GM12878 (cell line): ENCODE measurements at regions not wholly inside any gene's neighbourhood (a gene's known extent, or its start where the extent isn't known, plus 50 kb on each side); places are given as distances from the start of the nearest gene placed in this dataset.

Source experiments
- ATAC-seq: fragments of 200-7000 bp; cut with Tn5 transposase; 3 replicates; pipeline ENCODE4 v1.9.1; 2020; ENCODE audit warnings: mild to moderate bottlenecking, moderate library complexity
- BruUV-seq: library from RNA; stranded (reverse); fragments of 400-500 nt; replicated peaks from 2 replicates; lab custom pipeline; 2021; lab: Mats Ljungman, UMichigan
- CTCF ChIA-PET: fragments of 300-600 bp; sonication (Branson Sonifier 250); formaldehyde crosslinking; extraction: SDS; loops from one replicate; lab custom pipeline; 2021; ENCODE audit warnings: inconsistent platforms; lab: Yijun Ruan, JAX
- POLR2A ChIA-PET: fragments of 350-600 bp; formaldehyde crosslinking; extraction: SDS; loops from one replicate; lab custom pipeline; 2021; ENCODE audit warnings: inconsistent platforms; lab: Charles Lee
- RAD21 ChIA-PET: fragments of 300-600 bp; sonication (Branson Sonifier 250); formaldehyde crosslinking; loops from one replicate; lab custom pipeline; 2023; ENCODE audit warnings: antibody characterized with exemption; ENCODE audit not compliant: unreplicated experiment; lab: Charles Lee
- SMC1A ChIA-PET: fragments of 300-600 bp; sonication (Branson Sonifier 250); formaldehyde crosslinking; loops from one replicate; lab custom pipeline; 2023; ENCODE audit not compliant: unreplicated experiment, uncharacterized antibody; lab: Charles Lee
- DNase-seq: peaks from one replicate; pipeline ENCODE4 v3.0.0-alpha.2; 2011; ENCODE audit warnings: low read depth, low spot score
- FAIRE-seq: peaks from 3 replicates; lab custom pipeline; 2011; peaks lifted over from hg19 to GRCh38; lab: Jason Lieb, UNC
- H2AFZ ChIP-seq: 2 replicates; pipeline ENCODE4 v1.6.0; 2011; ENCODE audit warnings: low read depth, low read length, control low read depth; ENCODE audit not compliant: control insufficient read depth
- H3K27ac ChIP-seq: 2 replicates; pipeline ENCODE4 v1.5.1; 2011; ENCODE audit warnings: control low read depth; ENCODE audit not compliant: control insufficient read depth, insufficient read depth
- H3K27me3 ChIP-seq, 2 experiments: replicated peaks in 1 of 2; 2 replicates each; pipeline versions ENCODE4 v1.6.0 to v1.6.1; 2011; ENCODE audit warnings: low read length in 1 of 2; ENCODE audit not compliant: control insufficient read depth in 2 of 2, insufficient read depth in 2 of 2
- H3K36me3 ChIP-seq, 2 experiments: 2 replicates each; pipeline ENCODE4 v1.5.1; 2011; ENCODE audit warnings: low read length in 1 of 2; ENCODE audit not compliant: control insufficient read depth in 2 of 2, insufficient read depth in 2 of 2
- H3K4me1 ChIP-seq: 2 replicates; pipeline ENCODE4 v1.6.1; 2011; ENCODE audit warnings: mild to moderate bottlenecking, low read length, moderate library complexity, mixed read lengths; ENCODE audit not compliant: control insufficient read depth, insufficient read depth
- H3K4me2 ChIP-seq: 2 replicates; pipeline ENCODE4 v1.6.0; 2011; ENCODE audit warnings: control low read depth; ENCODE audit not compliant: control insufficient read depth, insufficient read depth
- H3K4me3 ChIP-seq: fragments of 200-600 bp; sonication (generic); 2 replicates; pipeline ENCODE4 v1.5.1; 2016
- H3K79me2 ChIP-seq: 2 replicates; pipeline ENCODE4 v1.6.0; 2011; ENCODE audit warnings: low read length; ENCODE audit not compliant: control insufficient read depth, insufficient read depth
- H3K9ac ChIP-seq: 2 replicates; pipeline ENCODE4 v1.8.0; 2011; ENCODE audit warnings: low read length, control low read depth, mixed read lengths; ENCODE audit not compliant: control insufficient read depth, insufficient read depth
- H3K9me3 ChIP-seq: replicated peaks from 3 replicates; pipeline ENCODE4 v1.5.1; 2011; ENCODE audit warnings: mild to moderate bottlenecking, low read length; ENCODE audit not compliant: control insufficient read depth, insufficient read depth
- H4K20me1 ChIP-seq: 2 replicates; pipeline ENCODE4 v1.6.0; 2011; ENCODE audit not compliant: control insufficient read depth, insufficient read depth
- ASH2L ChIP-seq: fragments of 300-600, 200-600 bp; sonication (generic); IDR thresholded peaks from 2 replicates; pipeline ENCODE4 v1.6.1; 2017; ENCODE audit warnings: low read depth, mild to moderate bottlenecking, borderline replicate concordance
- BMI1 ChIP-seq: fragments of 450-650 bp; IDR thresholded peaks from 2 replicates; pipeline ENCODE4 v1.6.1; 2016; ENCODE audit warnings: mild to moderate bottlenecking, moderate library complexity, borderline replicate concordance
- HDAC2 ChIP-seq: fragments of 200-600 bp; sonication (generic); IDR thresholded peaks from 2 replicates; pipeline ENCODE4 v1.6.1; 2017
- IKZF1 ChIP-seq: fragments of 450-650 bp; conservative IDR thresholded peaks from 2 replicates; pipeline ENCODE4 v1.6.1; 2017; ENCODE audit warnings: antibody characterized with exemption, mild to moderate bottlenecking
- IRF3 ChIP-seq: fragments of 450-650 bp; IDR thresholded peaks from 2 replicates; pipeline ENCODE4 v1.6.1; 2014; ENCODE audit warnings: mild to moderate bottlenecking
- JUNB ChIP-seq: IDR thresholded peaks from 2 replicates; pipeline ENCODE4 v1.6.1; 2016; ENCODE audit warnings: antibody characterized with exemption, mild to moderate bottlenecking
- KAT2A ChIP-seq: conservative IDR thresholded peaks from 2 replicates; pipeline ENCODE4 v1.6.1; 2011; ENCODE audit warnings: low read depth, low read length; ENCODE audit not compliant: control insufficient read depth
- NR2C1 ChIP-seq: fragments of 450-650 bp; IDR thresholded peaks from 2 replicates; pipeline ENCODE4 v1.6.1; 2017; ENCODE audit warnings: antibody characterized with exemption, mild to moderate bottlenecking, moderate library complexity
- NR2F1 ChIP-seq: fragments of 450-650 bp; conservative IDR thresholded peaks from 2 replicates; pipeline ENCODE4 v1.6.1; 2017; ENCODE audit warnings: mild to moderate bottlenecking
- PKNOX1 ChIP-seq: fragments of 450-650 bp; IDR thresholded peaks from 2 replicates; pipeline ENCODE4 v1.6.1; 2016; ENCODE audit warnings: mild to moderate bottlenecking
- REST ChIP-seq: IDR thresholded peaks from 2 replicates; pipeline ENCODE4 v1.6.1; 2012; ENCODE audit warnings: mild to moderate bottlenecking, low read depth, low read length
- SREBF1 ChIP-seq: IDR thresholded peaks from 2 replicates; pipeline ENCODE4 v1.6.1; 2012; ENCODE audit warnings: mild to moderate bottlenecking, low read length
- STAT3 ChIP-seq: IDR thresholded peaks from 2 replicates; pipeline ENCODE4 v1.6.1; 2011; ENCODE audit warnings: low read depth, low read length, improper control_type of control experiment
- SUPT20H ChIP-seq: IDR thresholded peaks from 2 replicates; pipeline ENCODE4 v1.6.1; 2011; ENCODE audit warnings: low read depth, mild to moderate bottlenecking, low read length, moderate library complexity, borderline replicate concordance; ENCODE audit not compliant: control insufficient read depth
- ZZZ3 ChIP-seq: IDR thresholded peaks from 2 replicates; pipeline ENCODE4 v1.6.1; 2011; ENCODE audit warnings: low read depth; ENCODE audit not compliant: control insufficient read depth, insufficient read length
- WGBS: methylation state at CpG from one replicate; pipeline ENCODE4 v1.1.6; 2016; ENCODE audit warnings: low lambda C conversion rate; ENCODE audit not compliant: insufficient replicate concordance, insufficient coverage; ENCODE audit errors: missing lambda C conversion rate; 5-methylcytosine and 5-hydroxymethylcytosine counted together
- in situ Hi-C: fragments of 300-500 bp; cut with MboI; formaldehyde crosslinking; loops from 9 replicates; pipeline ENCODE4 v1.14.3; 2018; ENCODE audit warnings: mixed read lengths
- intact Hi-C: fragments of 100-400 bp; cut with micrococcal nuclease; formaldehyde crosslinking; loops from one replicate; pipeline ENCODE4 v1.14.2; 2022; ENCODE audit not compliant: unreplicated experiment

- H3K4me3 ChIP-seq: no peak overlapping the region
- intact Hi-C loops (no loop called here), in situ Hi-C loops (no loop called here)
- H3K27me3 ChIP-seq: no peaks in the 10 kb centered on the region
- 35% methylated on average over 7 of the region's 7 CpGs for WGBS
- no peak for TF ChIP-seq STAT3
- no peak for TF ChIP-seq NR2C1
- no peak for TF ChIP-seq BMI1
- TF ChIP-seq SREBF1: no peak
- no peak for TF ChIP-seq PKNOX1
- no peak for TF ChIP-seq REST
- no peak for TF ChIP-seq JUNB
- TF ChIP-seq SUPT20H: no peak
- TF ChIP-seq IRF3: no peak
- TF ChIP-seq ASH2L: no peak
- TF ChIP-seq IKZF1: no peak
- TF ChIP-seq NR2F1: no peak
- TF ChIP-seq HDAC2: no peak
- TF ChIP-seq KAT2A: no peak
- no peak for TF ChIP-seq ZZZ3
- no peaks in the 10 kb centered on the region for H4K20me1 ChIP-seq
- ChIA-PET POLR2A (no interaction called here), SMC1A (no interaction called here), RAD21 (no interaction called here), CTCF (no interaction called here)
- H3K36me3 ChIP-seq: no peaks in the 10 kb centered on the region
- DNase-seq (no peak), ATAC-seq (no peak), FAIRE-seq (no peak)
- no peak overlapping the region for H3K27ac ChIP-seq
- no peaks in the 10 kb centered on the region for H3K79me2 ChIP-seq
- H3K4me2 ChIP-seq: no peak overlapping the region
- BruUV-seq: no TSS peak
- H3K4me1 ChIP-seq: no peaks in the 10 kb centered on the region
- no peaks in the 10 kb centered on the region for H3K9me3 ChIP-seq
- no peak overlapping the region for H3K9ac ChIP-seq
- no peak overlapping the region for H2AFZ ChIP-seq
Observed at GRCh38 chr2:16291731-16292550, 351.6 kb downstream of the MYCN start.
